Esophagus squamous epithelium (tissue), 5 donors: ENCODE measurements at regions not wholly inside any gene's neighbourhood (a gene's known extent, or its start where the extent isn't known, plus 50 kb on each side); places are given as distances from the start of the nearest gene placed in this dataset.
A peak's percentile ranks its signal among the peaks of the same experiment; 100 is the strongest.

Experiments
- DNase-seq: peaks from one replicate; lab custom pipeline; 2025; lab: John Stamatoyannopoulos, UW
- H3K27ac ChIP-seq, 4 donors: fragments of 200-600 bp; sonication (generic); one replicate each; pipeline ENCODE4 v1.5.1; 2016 to 2019; ENCODE audit warnings: mild to moderate bottlenecking in 1 of 4
- H3K27me3 ChIP-seq, 4 donors: fragments of 200-600 bp; sonication (generic); 1 replicate in 3 of 4; 2 replicates in 1 of 4; pipeline versions ENCODE4 v1.5.1 to v1.6.0; 2017 to 2021; ENCODE audit warnings: antibody characterized with exemption in 1 of 4
- H3K36me3 ChIP-seq, 3 donors: fragments of 200-600 bp; sonication (generic); one replicate each; pipeline ENCODE4 v1.5.1; 2016 to 2019
- H3K4me1 ChIP-seq, 3 donors: fragments of 200-600 bp; sonication (generic); one replicate each; pipeline ENCODE4 v1.5.1; 2017 to 2019
- H3K4me3 ChIP-seq, 4 donors: fragments of 200-600 bp; sonication (generic); 1 replicate in 3 of 4; 2 replicates in 1 of 4; pipeline ENCODE4 v1.5.1; 2016 to 2019; ENCODE audit warnings: mild to moderate bottlenecking in 2 of 4, moderate library complexity in 1 of 4
- H3K9me3 ChIP-seq, 3 donors: fragments of 200-600 bp; sonication (generic); one replicate each; pipeline ENCODE4 v1.5.1; 2016 to 2019
- POLR2A ChIP-seq, 4 donors: fragments of 450-650 bp; IDR thresholded peaks; one replicate each; pipeline ENCODE4 v1.6.1; 2017; ENCODE audit warnings: antibody characterized with exemption in 4 of 4, mild to moderate bottlenecking in 4 of 4, moderate library complexity in 3 of 4
- WGBS, 2 donors: methylation state at CpG; one replicate each; pipeline ENCODE4 v1.1.5; 2018; 5-methylcytosine and 5-hydroxymethylcytosine counted together
- intact Hi-C: fragments of 100-400 bp; cut with DNase I; formaldehyde crosslinking; loops from one replicate; pipeline ENCODE4 v1.15.0; 2022
- TF ChIP-seq, protein P1 (sequence below), 6 experiments: fragments of 450-650 bp in 4 of 6; fragments of 200-600 bp in 2 of 6; sonication (generic) in 2 of 6; IDR thresholded peaks; one replicate each; pipeline ENCODE4 v1.5.1; 2016 to 2019; ENCODE audit warnings: antibody characterized with exemption in 6 of 6, mild to moderate bottlenecking in 4 of 6, moderate library complexity in 4 of 6
- donor health status: DM: yes; HTN: yes; CAD: no.

- no CpG with 5 or more reads among the region's 2 CpGs for WGBS, 2 donors
- Histone ChIP-seq H3K27ac (no peak overlapping the region), H3K4me3 (no peak overlapping the region), H3K4me1 (peaks cover 0 to 5% (median 3%) of the 10 kb centered on the region in 3 donors), H3K36me3 (no peaks in the 10 kb centered on the region), H3K9me3 (peaks cover 0 to 13% (median 0%) of the 10 kb centered on the region in 3 donors), H3K27me3 (no peaks in the 10 kb centered on the region)
- DNase-seq = no peak
- intact Hi-C loops = no loop called here
- no peak for TF ChIP-seq POLR2A (IDR thresholded peaks at IDR 0.05)
- TF ChIP-seq, protein P1, sequence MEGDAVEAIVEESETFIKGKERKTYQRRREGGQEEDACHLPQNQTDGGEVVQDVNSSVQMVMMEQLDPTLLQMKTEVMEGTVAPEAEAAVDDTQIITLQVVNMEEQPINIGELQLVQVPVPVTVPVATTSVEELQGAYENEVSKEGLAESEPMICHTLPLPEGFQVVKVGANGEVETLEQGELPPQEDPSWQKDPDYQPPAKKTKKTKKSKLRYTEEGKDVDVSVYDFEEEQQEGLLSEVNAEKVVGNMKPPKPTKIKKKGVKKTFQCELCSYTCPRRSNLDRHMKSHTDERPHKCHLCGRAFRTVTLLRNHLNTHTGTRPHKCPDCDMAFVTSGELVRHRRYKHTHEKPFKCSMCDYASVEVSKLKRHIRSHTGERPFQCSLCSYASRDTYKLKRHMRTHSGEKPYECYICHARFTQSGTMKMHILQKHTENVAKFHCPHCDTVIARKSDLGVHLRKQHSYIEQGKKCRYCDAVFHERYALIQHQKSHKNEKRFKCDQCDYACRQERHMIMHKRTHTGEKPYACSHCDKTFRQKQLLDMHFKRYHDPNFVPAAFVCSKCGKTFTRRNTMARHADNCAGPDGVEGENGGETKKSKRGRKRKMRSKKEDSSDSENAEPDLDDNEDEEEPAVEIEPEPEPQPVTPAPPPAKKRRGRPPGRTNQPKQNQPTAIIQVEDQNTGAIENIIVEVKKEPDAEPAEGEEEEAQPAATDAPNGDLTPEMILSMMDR (IDR thresholded peaks at IDR 0.05) = peak; percentile 44 to 93 (median 60)
Observed at GRCh38 chr3:18295171-18295920, 129.8 kb downstream of the SATB1 start.

- Histone ChIP-seq H3K36me3 (no peaks in the 10 kb centered on the region), H3K9me3 (no peaks in the 10 kb centered on the region), H3K4me1 (peaks cover 0 to 5% (median 3%) of the 10 kb centered on the region in 3 donors), H3K27ac (no peak overlapping the region), H3K27me3 (no peaks in the 10 kb centered on the region), H3K4me3 (no peak overlapping the region)
- no peak for DNase-seq
- intact Hi-C loops = no loop called here
- TF ChIP-seq POLR2A (IDR thresholded peaks at IDR 0.05) = no peak
- TF ChIP-seq, protein P1 (IDR thresholded peaks at IDR 0.05) = no peak
Observed at GRCh38 chr3:18290157-18290556, 135.0 kb downstream of the SATB1 start.

GRCh38 chr3:18288243-18288642 lies 136.9 kb downstream of the SATB1 start:
- TF ChIP-seq, protein P1 (IDR thresholded peaks at IDR 0.05) = no peak
- TF ChIP-seq POLR2A (IDR thresholded peaks at IDR 0.05) = no peak
- no peak for DNase-seq
- Histone ChIP-seq H3K4me1 (no peaks in the 10 kb centered on the region), H3K4me3 (no peak overlapping the region), H3K27ac (no peak overlapping the region), H3K27me3 (no peaks in the 10 kb centered on the region), H3K9me3 (no peaks in the 10 kb centered on the region), H3K36me3 (no peaks in the 10 kb centered on the region)
- intact Hi-C loops = no loop called here
- WGBS, 2 donors = 38 to 40% methylated on average over 3 of the region's 3 CpGs

DNA sequence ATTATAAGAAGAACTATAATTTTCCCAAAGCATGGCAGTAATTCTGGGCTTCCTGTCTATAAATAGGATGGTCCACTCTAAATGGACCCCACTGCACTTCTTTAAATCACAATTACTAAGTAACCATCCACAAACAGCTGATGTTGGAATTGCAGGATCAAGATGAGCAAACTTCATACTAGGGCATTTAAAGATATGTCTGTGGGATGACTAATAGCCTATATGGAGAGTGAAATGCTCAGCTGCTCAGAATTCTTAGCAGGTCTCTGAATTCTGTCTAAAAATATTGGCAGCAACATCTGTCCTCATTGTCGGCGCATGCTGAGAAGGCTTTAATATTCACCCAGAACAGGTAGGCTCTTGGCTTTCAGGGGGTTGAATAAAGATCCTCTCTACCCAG lies 140.4 kb downstream of the SATB1 start:
- Histone ChIP-seq H3K4me1 (no peaks in the 10 kb centered on the region), H3K36me3 (no peaks in the 10 kb centered on the region), H3K27ac (no peak overlapping the region), H3K4me3 (no peak overlapping the region), H3K9me3 (no peaks in the 10 kb centered on the region), H3K27me3 (no peaks in the 10 kb centered on the region)
- TF ChIP-seq, protein P1 (IDR thresholded peaks at IDR 0.05) = no peak
- TF ChIP-seq POLR2A (IDR thresholded peaks at IDR 0.05) = no peak
- intact Hi-C loops = no loop called here
- DNase-seq = no peak
- WGBS, 2 donors = 94 to 96% methylated on average over 2 of the region's 2 CpGs

GRCh38 chr3:18283680-18284079 lies 141.5 kb downstream of the SATB1 start:
- no peaks in the 10 kb centered on the region for H3K36me3 ChIP-seq
- no peak for DNase-seq
- no peaks in the 10 kb centered on the region for H3K9me3 ChIP-seq
- H3K27me3 ChIP-seq = no peaks in the 10 kb centered on the region
- TF ChIP-seq, protein P1 (IDR thresholded peaks at IDR 0.05) = no peak
- no peak for TF ChIP-seq POLR2A (IDR thresholded peaks at IDR 0.05)
- no peaks in the 10 kb centered on the region for H3K4me1 ChIP-seq
- WGBS, 2 donors = 47 to 61% methylated on average over 2 of the region's 2 CpGs
- no peak overlapping the region for H3K4me3 ChIP-seq
- intact Hi-C loops = no loop called here
- no peak overlapping the region for H3K27ac ChIP-seq
